H54 (cell line): ENCODE measurements at regions not wholly inside any gene's neighbourhood (a gene's known extent, or its start where the extent isn't known, plus 50 kb on each side); places are given as distances from the start of the nearest gene placed in this dataset.
A peak's percentile ranks its signal among the peaks of the same experiment; 100 is the strongest.

Source experiments
- DNase-seq: peaks from one replicate; pipeline ENCODE4 v3.0.0; 2011; ENCODE audit warnings: low spot score, mixed read lengths; ENCODE audit not compliant: insufficient read length
- FAIRE-seq: peaks from 3 replicates; lab custom pipeline; 2011; peaks lifted over from hg19 to GRCh38; lab: Jason Lieb, UNC
- POLR2A ChIP-seq: IDR thresholded peaks from 2 replicates; pipeline ENCODE4 v1.6.1; 2011; ENCODE audit warnings: low read depth, mild to moderate bottlenecking, low read length

- TF ChIP-seq POLR2A, result no peak
- no peak for FAIRE-seq
- DNase-seq, result no peak
These were observed 963.2 kb downstream of the TRHDE start for GRCh38 chr12:73235387-73235786.

DNA sequence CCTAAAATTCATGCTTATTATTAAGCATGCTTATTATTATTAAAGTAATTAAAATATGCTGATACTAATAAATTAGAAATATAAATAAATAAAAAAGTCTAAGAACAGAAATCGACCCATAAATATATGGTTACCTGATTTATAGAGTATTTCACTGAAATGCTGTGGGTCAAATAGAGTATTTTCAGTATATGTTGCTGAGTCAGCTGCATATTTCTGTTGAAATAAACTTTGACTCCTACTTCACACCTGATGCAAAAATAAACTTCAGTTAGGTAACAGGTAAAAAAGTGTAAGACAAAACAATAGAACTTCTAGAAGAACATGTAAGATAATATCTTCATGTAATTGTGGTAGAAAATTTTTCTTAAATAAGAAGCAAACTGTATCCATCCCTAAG, 967.9 kb downstream of the TRHDE start:
- DNase-seq, result no peak
- no peak for TF ChIP-seq POLR2A
- FAIRE-seq, result no peak

- TF ChIP-seq POLR2A, result no peak
- no peak for FAIRE-seq
- DNase-seq, result no peak
These were observed 990.7 kb downstream of the TRHDE start for GRCh38 chr12:73262788-73263381.

DNA sequence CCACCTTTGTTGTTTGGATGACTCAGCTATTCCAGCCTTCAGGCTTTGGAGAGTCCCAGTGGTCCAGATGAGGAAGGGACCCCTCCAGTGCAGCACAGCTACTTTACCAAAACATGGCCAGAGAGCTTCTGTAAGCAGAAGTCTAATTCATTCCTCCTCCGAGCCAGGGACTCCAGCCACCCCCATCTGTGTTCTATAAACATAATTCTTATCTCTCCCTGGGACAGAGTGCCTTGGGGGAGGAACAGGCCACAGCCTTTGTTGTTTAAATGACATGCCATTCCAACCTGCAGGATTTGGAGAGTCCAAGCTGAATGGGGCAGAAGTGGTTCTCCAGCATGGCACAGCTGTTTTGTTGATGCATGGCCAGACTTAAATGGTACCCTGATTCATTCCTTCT, 994.0 kb downstream of the TRHDE start:
- FAIRE-seq, result no peak
- TF ChIP-seq POLR2A, result no peak
- DNase-seq, result no peak

- no peak for TF ChIP-seq POLR2A
- DNase-seq (no peak), FAIRE-seq (no peak)
These were observed 1002.8 kb downstream of the TRHDE start for GRCh38 chr12:73274976-73275375.

DNA sequence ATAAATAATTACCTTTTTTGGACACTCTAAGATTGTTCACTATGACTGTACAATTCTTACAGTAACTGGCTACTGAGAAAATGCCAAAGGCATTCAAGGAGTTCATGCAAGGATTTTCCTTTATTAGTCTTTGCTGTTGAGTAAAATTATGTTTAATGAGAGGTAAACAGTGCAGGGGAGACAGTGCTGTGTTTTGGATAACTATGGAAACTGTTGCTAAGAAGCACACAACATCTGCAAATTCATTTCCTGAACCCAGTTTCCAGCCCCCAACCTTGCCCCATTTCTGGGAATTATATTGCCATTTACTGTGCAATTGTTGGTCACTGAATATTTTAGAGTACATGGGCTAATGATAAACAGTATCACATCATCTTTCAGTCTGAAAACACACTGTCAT, 1005.8 kb downstream of the TRHDE start:
- no peak for TF ChIP-seq POLR2A
- no peak for DNase-seq
- no peak for FAIRE-seq

GRCh38 chr12:73301530-73301929, 1029.4 kb downstream of the TRHDE start:
- FAIRE-seq (no peak), DNase-seq (no peak)
- no peak for TF ChIP-seq POLR2A

- no peak for FAIRE-seq
- no peak for DNase-seq
- no peak for TF ChIP-seq POLR2A
These were observed 1035.1 kb downstream of the TRHDE start for GRCh38 chr12:73307260-73307659.

GRCh38 chr12:73308079-73308478, 1035.9 kb downstream of the TRHDE start:
- DNase-seq, result no peak
- TF ChIP-seq POLR2A, result no peak
- peak; percentile 57 for FAIRE-seq

- FAIRE-seq, result peak; percentile 53
- no peak for TF ChIP-seq POLR2A
- DNase-seq, result peak; percentile 9
These were observed 1036.6 kb downstream of the TRHDE start for GRCh38 chr12:73308747-73309146.

DNA sequence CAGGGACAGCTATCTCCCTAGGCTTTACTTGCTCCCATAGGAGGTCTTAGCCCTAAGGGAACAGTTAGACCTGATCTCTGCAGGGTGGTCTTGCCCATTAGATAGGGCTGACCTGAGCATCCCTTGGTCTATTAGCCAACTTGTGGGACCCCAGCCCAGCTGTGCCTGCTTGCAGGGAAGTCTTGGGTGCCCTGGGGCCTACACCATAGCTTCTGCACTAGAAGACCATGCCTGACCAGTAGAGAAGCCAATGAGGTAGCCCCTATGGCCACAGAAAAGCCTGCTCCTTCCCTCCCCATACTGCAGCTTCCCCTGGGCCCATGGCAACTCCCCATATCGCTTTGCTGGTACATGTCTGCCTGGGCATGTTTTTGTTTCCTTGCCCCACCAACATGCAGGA, 1049.1 kb downstream of the TRHDE start:
- DNase-seq (no peak), FAIRE-seq (no peak)
- TF ChIP-seq POLR2A, result no peak

GRCh38 chr12:73321776-73322175, 1049.6 kb downstream of the TRHDE start:
- no peak for TF ChIP-seq POLR2A
- DNase-seq (no peak), FAIRE-seq (no peak)

DNA sequence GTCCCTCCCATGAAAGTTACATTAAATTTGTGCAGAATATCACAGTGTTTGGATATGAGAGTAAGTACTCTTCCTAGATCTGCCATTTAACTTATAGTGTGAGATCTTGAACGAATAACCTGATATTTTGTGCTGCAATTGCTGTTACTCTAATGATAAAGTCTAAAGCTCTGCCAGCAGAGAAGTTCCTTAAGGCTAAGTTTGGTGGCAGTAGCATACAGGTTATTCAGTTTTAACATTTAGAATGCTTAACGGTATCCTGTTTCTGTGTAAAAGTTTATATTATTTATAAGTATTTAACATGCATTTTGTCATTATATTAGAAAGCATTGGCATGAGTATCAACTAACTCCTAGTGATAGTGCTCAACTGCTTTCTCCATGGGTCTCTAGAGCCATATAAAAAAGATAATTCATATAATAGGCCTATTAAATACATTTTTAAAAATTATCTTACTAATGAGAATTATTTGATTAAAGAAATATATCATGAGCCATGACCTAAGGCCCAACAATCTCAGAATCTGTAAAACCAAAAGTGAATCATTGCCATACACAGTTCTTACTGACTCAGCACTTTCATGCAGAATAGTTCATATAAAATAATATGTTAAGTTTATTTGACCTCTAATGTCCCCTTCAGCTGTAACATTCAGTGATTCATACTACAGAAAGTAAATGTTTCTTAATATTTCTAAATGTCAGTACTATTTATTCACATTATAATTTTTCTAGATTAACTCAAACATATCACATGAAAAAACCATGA, 1058.6 kb downstream of the TRHDE start:
- TF ChIP-seq POLR2A, result no peak
- DNase-seq, result no peak
- no peak for FAIRE-seq

- no peak for TF ChIP-seq POLR2A
- DNase-seq (no peak), FAIRE-seq (no peak)
These were observed 1069.5 kb downstream of the TRHDE start for GRCh38 chr12:73341559-73342247.
